Esophagus muscularis mucosa (tissue), 4 donors: ENCODE measurements at regions not wholly inside any gene's neighbourhood (a gene's known extent, or its start where the extent isn't known, plus 50 kb on each side); places are given as distances from the start of the nearest gene placed in this dataset.

ENCODE experiments used
- DNase-seq: peaks from one replicate; pipeline ENCODE4 v3.0.0-alpha.2; 2017; ENCODE audit errors: extremely low spot score
- H3K27ac ChIP-seq, 4 donors: fragments of 200-600 bp; sonication (generic); replicated peaks in 1 of 4; 1 replicate in 3 of 4; 2 replicates in 1 of 4; pipeline ENCODE4 v1.5.1; 2016 to 2019; ENCODE audit warnings: mild to moderate bottlenecking in 1 of 4
- H3K27me3 ChIP-seq, 4 donors: fragments of 200-600 bp; sonication (generic); one replicate each; pipeline versions ENCODE4 v1.5.1 to v1.6.0; 2016 to 2019
- H3K36me3 ChIP-seq, 4 donors: fragments of 200-600 bp; sonication (generic); one replicate each; pipeline ENCODE4 v1.5.1; 2016 to 2019
- H3K4me1 ChIP-seq, 4 donors: fragments of 200-600 bp; sonication (generic); one replicate each; pipeline ENCODE4 v1.5.1; 2016 to 2019
- H3K4me3 ChIP-seq, 4 donors: fragments of 200-600 bp; sonication (generic); 1 replicate in 2 of 4; 2 replicates in 2 of 4; pipeline ENCODE4 v1.5.1; 2016 to 2019; ENCODE audit warnings: mild to moderate bottlenecking in 4 of 4, moderate library complexity in 1 of 4
- H3K9me3 ChIP-seq, 4 donors: fragments of 200-600 bp; sonication (generic); 1 replicate in 3 of 4; 2 replicates in 1 of 4; pipeline ENCODE4 v1.5.1; 2016 to 2019
- EP300 ChIP-seq: sonication (generic); formaldehyde crosslinking; IDR thresholded peaks from one replicate; pipeline ENCODE4 v1.6.1; 2017; ENCODE audit warnings: antibody characterized with exemption
- POLR2A ChIP-seq: fragments of 450-650 bp; IDR thresholded peaks from one replicate; pipeline ENCODE4 v1.6.1; 2017; ENCODE audit warnings: antibody characterized with exemption, moderate library complexity, mild to moderate bottlenecking, low read depth
- POLR2AphosphoS5 ChIP-seq, 2 donors: sonication (generic); formaldehyde crosslinking; IDR thresholded peaks; one replicate each; pipeline ENCODE4 v1.6.1; 2017; ENCODE audit warnings: antibody characterized with exemption in 2 of 2
- WGBS: methylation state at CpG from one replicate; pipeline ENCODE4 v1.1.5; 2018; 5-methylcytosine and 5-hydroxymethylcytosine counted together
- intact Hi-C: fragments of 100-400 bp; cut with DNase I; formaldehyde crosslinking; loops from one replicate; pipeline ENCODE4 v1.15.1; 2023
- TF ChIP-seq, protein P1 (sequence below), 3 experiments: fragments of 200-600 bp in 2 of 3; fragments of 450-650 bp in 1 of 3; sonication (generic) in 2 of 3; IDR thresholded peaks; one replicate each; pipeline ENCODE4 v1.5.1; 2017 to 2019; ENCODE audit warnings: antibody characterized with exemption in 3 of 3, mild to moderate bottlenecking in 2 of 3, moderate library complexity in 1 of 3

DNA sequence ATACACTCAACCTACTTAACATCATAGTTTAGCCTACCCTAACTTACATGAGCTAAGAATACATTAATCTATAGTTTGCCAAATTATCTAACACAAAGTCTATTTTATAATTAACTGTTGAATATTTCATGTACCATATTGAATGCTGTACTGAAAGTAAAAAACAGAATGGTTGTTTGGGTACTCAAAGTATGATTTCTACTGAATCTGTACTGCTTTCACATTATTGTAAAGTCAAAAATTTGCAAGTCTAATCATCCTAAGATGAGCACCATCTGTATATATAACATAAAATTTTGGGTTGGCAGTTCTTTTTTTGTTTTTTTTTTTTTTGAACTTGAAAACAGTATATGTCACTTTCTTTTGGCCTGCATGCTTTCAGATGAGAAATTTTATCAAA, 1212.6 kb downstream of the SLITRK5 start:
- H3K9me3 ChIP-seq = peaks cover 0 to 5% (median 0%) of the 10 kb centered on the region in 4 donors
- intact Hi-C loops = no loop called here
- H3K27me3 ChIP-seq = no peaks in the 10 kb centered on the region
- no peak for DNase-seq
- H3K36me3 ChIP-seq = no peaks in the 10 kb centered on the region
- TF ChIP-seq POLR2AphosphoS5 (IDR thresholded peaks at IDR 0.05) (no peak), POLR2A (no peak), EP300 (no peak)
- TF ChIP-seq, protein P1, sequence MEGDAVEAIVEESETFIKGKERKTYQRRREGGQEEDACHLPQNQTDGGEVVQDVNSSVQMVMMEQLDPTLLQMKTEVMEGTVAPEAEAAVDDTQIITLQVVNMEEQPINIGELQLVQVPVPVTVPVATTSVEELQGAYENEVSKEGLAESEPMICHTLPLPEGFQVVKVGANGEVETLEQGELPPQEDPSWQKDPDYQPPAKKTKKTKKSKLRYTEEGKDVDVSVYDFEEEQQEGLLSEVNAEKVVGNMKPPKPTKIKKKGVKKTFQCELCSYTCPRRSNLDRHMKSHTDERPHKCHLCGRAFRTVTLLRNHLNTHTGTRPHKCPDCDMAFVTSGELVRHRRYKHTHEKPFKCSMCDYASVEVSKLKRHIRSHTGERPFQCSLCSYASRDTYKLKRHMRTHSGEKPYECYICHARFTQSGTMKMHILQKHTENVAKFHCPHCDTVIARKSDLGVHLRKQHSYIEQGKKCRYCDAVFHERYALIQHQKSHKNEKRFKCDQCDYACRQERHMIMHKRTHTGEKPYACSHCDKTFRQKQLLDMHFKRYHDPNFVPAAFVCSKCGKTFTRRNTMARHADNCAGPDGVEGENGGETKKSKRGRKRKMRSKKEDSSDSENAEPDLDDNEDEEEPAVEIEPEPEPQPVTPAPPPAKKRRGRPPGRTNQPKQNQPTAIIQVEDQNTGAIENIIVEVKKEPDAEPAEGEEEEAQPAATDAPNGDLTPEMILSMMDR (IDR thresholded peaks at IDR 0.05) = no peak
- H3K4me1 ChIP-seq = no peaks in the 10 kb centered on the region
- H3K27ac ChIP-seq = no peak overlapping the region
- no peak overlapping the region for H3K4me3 ChIP-seq

DNA sequence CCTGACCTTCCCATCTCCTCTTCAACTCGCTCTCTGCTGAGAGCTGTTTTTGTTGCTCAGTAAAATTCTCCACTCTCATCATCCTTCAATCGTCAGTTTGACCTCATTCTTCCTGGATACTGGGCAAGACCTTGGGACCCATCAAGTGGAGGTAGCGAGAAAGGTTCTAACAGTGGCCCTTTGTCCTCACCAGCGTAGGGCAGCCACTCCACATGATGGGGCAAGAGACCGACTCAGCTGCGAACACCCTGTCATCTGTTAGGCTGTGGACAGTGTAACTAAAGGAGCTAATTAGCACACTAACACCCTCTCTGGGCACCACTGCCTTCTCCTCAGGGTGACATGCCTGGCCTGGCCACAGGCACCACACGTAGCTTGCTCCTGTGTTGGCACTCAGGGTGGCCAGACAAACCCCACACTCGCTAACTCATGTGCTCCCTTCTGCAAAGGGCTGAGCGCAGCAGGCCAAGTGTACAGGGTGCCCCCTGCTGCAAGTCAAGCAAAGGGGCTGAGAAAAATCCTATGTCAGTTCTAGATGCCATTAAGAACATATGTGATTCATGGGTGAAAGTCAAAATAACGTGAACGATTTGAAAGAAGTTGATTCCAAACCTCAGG, 1216.0 kb downstream of the SLITRK5 start:
- WGBS = 86% methylated on average over 11 of the region's 11 CpGs
- intact Hi-C loops = no loop called here

DNA sequence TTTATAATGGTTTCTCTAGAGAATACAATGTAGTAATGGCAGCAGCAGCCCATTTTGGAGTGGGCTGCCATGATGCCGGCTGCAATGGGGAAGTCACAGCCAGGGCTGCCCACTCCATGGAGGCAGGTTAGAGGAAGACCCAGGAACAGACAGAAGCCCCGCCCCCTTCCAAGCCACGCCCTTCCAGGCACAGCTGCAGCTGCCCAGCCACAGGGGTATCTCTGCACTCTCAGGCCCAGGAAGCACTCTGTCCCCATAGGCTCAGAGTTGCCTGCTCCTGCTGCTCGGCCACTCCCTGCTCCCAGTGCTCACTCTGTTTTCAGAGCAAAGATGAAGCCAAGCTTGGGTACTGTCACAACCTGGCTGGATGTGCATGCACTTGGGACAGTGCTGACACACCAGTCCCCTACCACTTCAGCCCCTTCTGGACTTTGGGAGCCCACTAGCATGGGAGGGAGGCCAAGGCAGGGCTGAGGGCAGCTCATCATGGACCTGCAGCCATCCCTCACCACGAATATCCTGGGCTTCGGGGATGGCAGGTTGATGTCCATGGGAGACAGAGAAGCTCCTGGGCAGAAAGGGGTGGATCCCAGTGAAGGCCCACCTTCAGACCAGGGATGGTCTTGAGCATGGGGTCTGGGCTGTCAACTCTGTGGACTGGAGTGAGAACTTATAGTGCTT, 1224.2 kb downstream of the SLITRK5 start:
- intact Hi-C loops = no loop called here
- DNase-seq = no peak
- no peaks in the 10 kb centered on the region for H3K9me3 ChIP-seq
- no peaks in the 10 kb centered on the region for H3K36me3 ChIP-seq
- TF ChIP-seq POLR2AphosphoS5 (IDR thresholded peaks at IDR 0.05) = no peak
- TF ChIP-seq, protein P1 (IDR thresholded peaks at IDR 0.05) = no peak
- TF ChIP-seq EP300 = no peak
- no peak for TF ChIP-seq POLR2A
- H3K27me3 ChIP-seq = no peaks in the 10 kb centered on the region
- no peak overlapping the region for H3K27ac ChIP-seq
- H3K4me1 ChIP-seq = no peaks in the 10 kb centered on the region
- no peak overlapping the region for H3K4me3 ChIP-seq
- 100% methylated on average over 3 of the region's 6 CpGs for WGBS

More for the DNA sequence above, 1216.0 kb downstream of the SLITRK5 start:
- Histone ChIP-seq H3K9me3 (no peaks in the 10 kb centered on the region), H3K27me3 (no peaks in the 10 kb centered on the region), H3K4me1 (no peaks in the 10 kb centered on the region), H3K4me3 (no peak overlapping the region), H3K27ac (no peak overlapping the region), H3K36me3 (no peaks in the 10 kb centered on the region)
- no peak for DNase-seq
- TF ChIP-seq EP300 (no peak), POLR2AphosphoS5 (IDR thresholded peaks at IDR 0.05) (no peak), POLR2A (no peak)
- TF ChIP-seq, protein P1 (IDR thresholded peaks at IDR 0.05) = no peak

DNA sequence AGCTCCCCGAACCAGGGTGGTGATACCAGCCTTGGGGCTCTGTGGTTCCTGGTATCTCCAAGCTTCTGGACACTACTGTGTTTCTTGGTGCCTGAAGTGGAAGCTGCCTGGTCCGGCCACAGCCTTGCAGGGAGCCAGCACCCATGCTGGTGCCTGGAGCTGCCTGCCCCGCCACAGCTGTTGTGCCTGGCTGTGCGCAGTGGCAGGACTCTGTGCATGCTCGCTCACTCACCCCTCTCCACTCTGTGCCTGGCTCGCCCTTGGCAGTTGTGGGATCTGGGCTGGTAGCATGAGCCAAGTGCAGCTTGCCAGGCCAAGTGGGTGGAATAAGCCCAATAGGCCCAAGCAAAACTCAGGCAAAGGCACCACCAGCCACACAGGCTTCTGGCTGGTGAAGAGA, 1225.3 kb downstream of the SLITRK5 start:
- no peaks in the 10 kb centered on the region for H3K4me1 ChIP-seq

More for the DNA sequence above, 1225.3 kb downstream of the SLITRK5 start:
- DNase-seq = no peak
- no peak overlapping the region for H3K27ac ChIP-seq
- H3K36me3 ChIP-seq = no peaks in the 10 kb centered on the region
- no peaks in the 10 kb centered on the region for H3K9me3 ChIP-seq
- TF ChIP-seq, protein P1 (IDR thresholded peaks at IDR 0.05) = no peak
- no peak for TF ChIP-seq POLR2A
- TF ChIP-seq EP300 = no peak
- no peak for TF ChIP-seq POLR2AphosphoS5 (IDR thresholded peaks at IDR 0.05)
- 97% methylated on average over 3 of the region's 6 CpGs for WGBS
- H3K4me3 ChIP-seq = no peak overlapping the region
- no peaks in the 10 kb centered on the region for H3K27me3 ChIP-seq
- intact Hi-C loops = no loop called here
